NCI-H510A (cell line): ENCODE measurements at regions not wholly inside any gene's neighbourhood (a gene's known extent, or its start where the extent isn't known, plus 50 kb on each side); places are given as distances from the start of the nearest gene placed in this dataset.
"Not testable (repeated sequence)": the region's sequence is repeated elsewhere in the genome, so short reads cannot be mapped to it uniquely, and the experiment has no call there.

Source experiments
- DNase-seq: peaks from one replicate; lab custom pipeline; 2025; lab: John Stamatoyannopoulos, UW

DNA sequence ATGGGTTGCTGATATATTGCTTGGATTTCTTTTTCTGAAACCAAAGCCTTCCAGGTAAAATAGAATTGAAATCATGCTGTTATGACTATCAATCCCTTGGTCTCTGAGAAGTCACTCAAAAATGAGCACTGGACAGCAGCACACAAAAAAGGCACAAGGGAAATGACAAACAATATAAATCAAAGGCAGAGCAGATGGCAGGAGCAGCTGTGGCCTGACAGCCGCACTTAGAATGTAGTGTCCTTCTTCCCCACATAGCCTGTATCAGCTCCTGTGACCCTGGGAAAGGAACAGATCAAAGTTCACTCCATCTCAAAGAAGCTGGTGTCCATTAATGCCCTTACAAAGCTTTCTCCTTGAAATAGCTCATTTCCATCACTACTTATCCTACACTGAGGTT lies 326.7 kb downstream of the SUCLG1 start:
- DNase-seq, result no peak

- DNase-seq, result no peak
Observed at GRCh38 chr2:84131278-84131830, 327.7 kb downstream of the SUCLG1 start.

DNA sequence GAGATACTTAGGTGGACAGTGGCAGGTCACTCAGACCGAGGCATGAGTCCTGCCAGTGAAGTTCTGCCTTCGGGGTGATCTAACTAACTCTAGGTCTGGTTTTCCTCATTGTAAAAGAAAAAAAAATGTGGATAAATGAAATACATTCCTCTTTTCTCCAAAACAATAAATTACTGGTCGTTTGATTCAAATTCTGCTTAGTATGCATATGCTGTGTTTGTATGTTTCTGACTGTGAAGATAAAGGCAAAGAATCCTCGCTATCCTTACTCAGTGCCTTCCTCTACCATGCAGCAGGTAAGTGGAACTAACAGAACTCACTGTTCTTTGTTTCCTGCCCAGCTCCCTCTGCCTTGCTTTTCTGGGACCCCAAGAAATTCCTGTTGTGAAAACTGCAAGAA lies 330.1 kb downstream of the SUCLG1 start:
- DNase-seq, result no peak

- DNase-seq, result not testable (repeated sequence)
Observed at GRCh38 chr2:84127812-84128211, 331.3 kb downstream of the SUCLG1 start.

DNA sequence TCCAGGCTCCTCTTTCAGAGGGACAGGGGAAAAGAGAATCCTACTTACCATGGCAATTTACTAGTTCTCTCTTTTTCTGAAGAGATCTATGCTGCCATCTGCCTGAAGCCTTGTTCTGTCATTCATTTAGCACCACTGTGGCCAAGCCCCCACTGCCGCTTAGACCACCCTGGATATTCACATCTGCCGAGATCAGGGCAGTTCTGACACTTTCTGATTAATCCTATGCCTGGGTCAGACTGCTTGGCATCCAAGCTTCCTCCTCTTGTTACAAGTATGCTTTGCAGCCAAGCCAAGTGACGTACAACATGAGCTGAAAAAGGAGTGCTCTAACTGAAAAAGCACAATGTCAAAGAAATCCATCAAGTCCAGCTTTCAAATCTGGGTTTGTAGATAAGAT lies 332.6 kb downstream of the SUCLG1 start:
- no peak for DNase-seq

DNA sequence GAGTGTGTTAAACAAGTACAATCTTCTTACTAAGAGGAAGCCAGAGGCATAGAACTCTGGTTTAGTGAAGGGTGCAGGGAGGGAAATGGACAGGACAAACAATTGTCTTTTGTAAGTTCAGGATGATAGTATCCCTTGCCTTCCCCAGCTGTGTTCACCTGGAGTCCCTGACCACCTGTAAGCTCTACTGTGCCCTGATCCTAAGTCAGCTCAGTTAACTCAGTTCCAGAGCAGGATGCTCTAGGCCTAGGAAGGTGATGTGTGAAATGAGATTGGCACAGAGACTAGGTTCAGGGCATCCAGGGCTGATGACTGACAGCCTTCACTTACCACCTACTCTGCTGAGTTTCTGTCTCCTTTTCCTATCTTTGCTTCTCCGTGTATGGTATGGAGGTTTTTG lies 333.0 kb downstream of the SUCLG1 start:
- no peak for DNase-seq

DNA sequence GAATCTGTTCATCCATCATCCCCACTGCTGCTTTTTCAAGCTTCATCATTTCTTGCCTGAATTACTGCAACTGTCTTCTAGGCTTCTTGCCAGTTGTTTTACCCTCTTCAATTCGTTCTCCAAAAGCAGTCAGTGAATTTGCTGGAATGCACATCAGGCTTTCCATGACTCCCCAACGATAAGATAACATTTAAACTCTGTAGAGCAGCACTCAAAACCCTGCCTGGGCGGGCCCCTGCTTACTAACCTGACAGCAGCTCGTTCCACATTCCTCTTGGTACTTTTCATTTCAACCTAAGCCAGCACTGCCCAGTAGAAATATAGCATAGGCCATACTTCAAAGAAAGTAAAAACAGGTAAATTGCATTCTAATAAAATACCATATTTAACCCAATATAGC lies 342.9 kb downstream of the SUCLG1 start:
- DNase-seq, result no peak

DNA sequence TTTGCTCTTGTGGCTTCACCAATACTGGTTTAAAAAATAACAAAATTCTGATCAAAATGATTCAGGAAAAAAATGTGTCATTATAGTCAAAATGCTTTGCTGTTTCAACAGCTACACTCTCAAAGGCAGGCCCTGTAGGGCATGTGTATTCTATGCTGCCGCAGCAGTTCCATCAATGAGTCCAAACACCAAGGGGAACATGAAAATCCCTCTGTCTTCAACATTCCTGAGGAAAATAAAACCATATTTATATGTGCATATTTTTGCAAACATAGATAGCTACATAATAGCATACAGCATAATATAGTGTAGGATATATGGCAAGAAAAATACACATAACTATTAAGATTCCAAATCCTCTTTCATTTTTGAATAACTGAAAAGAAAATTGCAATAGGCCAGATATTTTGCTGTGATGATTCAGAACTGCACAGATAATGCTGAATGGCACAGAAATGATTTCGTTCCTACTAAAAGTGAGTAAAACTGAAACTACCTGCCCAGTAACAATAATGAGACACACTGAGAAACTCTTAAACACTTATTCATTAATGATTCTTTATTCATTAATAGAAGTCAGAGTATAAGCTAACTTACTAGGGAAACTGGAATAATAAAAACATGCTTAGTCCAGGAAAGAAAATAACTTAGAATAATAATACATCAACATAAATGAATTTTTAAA lies 343.8 kb downstream of the SUCLG1 start:
- no peak for DNase-seq

- DNase-seq, result not testable (repeated sequence)
Observed at GRCh38 chr2:84103816-84104527, 355.1 kb downstream of the SUCLG1 start.

- DNase-seq, result no peak
Observed at GRCh38 chr2:84102274-84102673, 356.8 kb downstream of the SUCLG1 start.

DNA sequence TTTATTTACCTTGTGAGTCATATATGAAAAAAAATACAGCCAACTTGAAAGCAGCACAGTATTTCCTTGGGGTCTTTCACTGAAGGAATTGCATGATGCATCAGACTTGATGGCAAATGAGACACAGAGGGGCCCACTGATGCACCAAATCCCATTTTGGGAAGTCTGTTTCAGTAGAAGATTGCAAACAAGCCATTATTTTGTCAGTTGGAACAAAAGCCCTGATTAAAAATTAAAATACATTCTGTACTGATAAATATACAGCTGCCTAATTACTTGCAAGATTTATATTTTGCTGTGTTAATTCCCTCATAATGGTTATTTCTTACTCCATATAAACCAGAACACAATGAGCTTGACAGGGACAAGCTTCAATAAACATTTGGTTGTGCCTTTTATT lies 370.4 kb downstream of the SUCLG1 start:
- DNase-seq, result no peak

GRCh38 chr2:84085562-84085961 lies 373.5 kb downstream of the SUCLG1 start:
- no peak for DNase-seq

DNA sequence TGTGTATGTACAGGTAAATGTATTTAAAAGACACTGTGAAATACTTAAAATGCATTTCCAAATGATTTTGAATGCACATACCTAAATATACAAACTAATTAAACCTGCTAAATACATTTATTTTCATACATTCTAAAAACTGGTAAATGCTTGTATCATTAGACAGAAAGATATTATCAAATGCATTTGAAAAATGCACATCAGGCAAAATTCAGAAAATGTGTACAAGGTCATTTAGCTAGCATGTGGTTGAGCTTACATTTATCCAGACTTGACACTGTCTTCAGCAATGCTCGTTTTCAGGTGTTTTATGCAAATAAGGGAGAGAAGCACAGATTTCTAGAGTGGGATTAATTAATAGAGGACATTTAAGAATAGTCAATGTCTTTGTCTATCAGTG lies 374.2 kb downstream of the SUCLG1 start:
- DNase-seq, result no peak

DNA sequence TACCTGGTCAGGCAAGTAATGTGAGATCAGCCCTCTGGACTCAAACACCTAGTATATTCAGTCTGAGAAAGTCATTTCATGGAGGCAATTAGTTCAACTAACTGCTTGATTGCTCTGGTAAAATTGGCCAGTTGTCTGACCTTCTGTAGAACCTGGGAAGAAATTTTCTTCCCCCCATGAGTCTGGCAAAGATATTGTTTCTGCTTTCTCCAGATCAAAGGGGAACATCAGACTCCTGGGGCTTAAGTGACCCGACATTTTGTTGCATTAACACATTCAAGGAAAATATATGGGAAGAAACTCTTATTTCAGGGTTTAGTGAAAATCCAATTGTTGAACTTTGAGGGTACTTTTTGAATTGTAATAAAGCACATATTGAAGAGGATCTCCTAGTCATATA lies 375.1 kb downstream of the SUCLG1 start:
- no peak for DNase-seq

- no peak for DNase-seq
Observed at GRCh38 chr2:84078471-84078870, 380.6 kb downstream of the SUCLG1 start.

- no peak for DNase-seq
Observed at GRCh38 chr2:84077496-84077895, 381.6 kb downstream of the SUCLG1 start.

GRCh38 chr2:84071050-84071449 lies 388.0 kb downstream of the SUCLG1 start:
- no peak for DNase-seq

DNA sequence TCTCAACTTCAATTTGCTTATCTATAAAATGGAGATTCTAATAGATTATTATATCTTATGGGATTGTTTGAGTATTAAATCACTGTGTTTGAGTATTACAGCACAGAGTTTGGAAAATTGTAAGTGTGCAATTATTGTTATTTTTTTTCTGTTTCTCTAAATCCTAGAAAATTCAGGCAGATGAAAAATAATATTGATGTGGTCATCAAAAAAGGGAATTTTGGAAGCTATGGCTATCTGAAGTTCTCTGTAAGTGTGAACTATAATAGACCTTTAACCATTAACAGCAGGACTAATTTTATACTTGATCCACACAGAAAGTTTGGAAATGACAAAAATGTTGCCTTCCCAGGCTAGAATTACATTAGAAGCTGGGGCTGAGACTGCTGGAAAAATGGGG lies 393.2 kb downstream of the SUCLG1 start:
- no peak for DNase-seq

DNA sequence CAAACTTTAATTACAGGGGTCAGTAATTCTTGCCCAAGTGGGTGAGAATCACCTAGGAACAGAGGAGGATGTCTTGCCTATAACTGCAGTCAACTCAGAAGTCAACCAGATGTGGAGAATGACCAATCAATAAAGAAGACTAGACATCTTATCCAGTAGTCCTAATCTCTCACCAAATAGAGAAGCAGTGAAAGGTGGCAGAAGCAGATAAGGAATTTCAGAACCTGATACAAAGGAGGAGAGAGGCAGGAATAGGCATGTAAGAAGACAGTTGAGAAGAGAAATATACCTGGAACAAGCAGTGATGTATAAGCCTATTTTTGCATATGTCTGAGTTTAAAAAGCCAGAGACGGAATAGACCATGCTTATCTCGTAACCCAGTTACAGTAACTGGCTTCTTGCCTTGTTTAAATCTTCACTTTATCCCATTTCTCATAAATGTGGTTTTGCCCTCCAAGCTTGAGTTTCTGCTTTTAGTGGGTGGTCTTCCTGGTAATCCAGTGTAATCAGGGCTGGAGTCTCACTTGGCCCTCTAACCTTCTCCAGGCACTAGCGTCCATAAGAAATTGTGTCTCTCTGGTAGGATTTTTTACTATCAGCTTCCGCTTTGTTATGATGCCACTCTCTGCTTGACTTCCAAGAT lies 401.0 kb downstream of the SUCLG1 start:
- no peak for DNase-seq

- DNase-seq, result no peak
Observed at GRCh38 chr2:84055816-84056215, 403.3 kb downstream of the SUCLG1 start.

DNA sequence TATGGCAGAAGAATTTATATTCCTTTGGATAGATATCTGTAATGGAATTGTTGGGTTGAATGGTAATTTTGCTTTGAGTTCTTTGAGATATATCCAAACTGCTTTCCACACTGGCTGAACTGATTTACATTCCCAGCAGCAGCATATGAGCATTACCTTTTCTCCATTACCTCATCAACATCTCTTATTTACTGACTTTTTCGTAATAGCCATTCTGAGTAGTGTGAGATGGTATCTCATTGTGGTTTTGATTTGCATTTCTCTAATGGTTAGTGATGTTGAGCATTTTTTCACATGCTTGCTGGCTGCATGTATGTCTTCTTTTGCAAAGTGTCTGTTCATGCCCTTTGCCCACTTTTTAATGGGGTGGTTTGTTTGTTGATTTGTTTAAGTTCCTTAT lies 404.5 kb downstream of the SUCLG1 start:
- not testable (repeated sequence) for DNase-seq

DNA sequence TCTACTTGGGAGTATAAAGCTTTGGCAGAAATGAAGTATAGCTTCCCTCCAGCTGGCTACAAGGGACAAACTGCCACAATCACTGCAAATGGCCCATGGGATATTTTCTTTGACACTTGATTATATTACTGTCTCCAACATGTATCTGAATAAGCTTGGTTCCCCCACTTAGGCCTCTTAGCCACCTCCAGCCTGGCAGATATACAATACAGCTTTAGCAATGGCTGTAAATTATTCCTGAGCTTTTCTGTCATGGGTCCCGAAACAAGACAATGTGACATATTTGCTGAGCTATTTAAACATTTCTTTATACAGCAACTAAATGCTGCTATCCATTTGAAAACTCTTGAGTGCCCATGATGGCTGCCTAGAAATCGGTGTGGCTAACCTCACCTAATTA lies 406.2 kb downstream of the SUCLG1 start:
- DNase-seq, result no peak

GRCh38 chr2:84052043-84052442 lies 407.0 kb downstream of the SUCLG1 start:
- DNase-seq, result no peak
